Memory B cell (primary cell): ENCODE measurements at regions not wholly inside any gene's neighbourhood (a gene's known extent, or its start where the extent isn't known, plus 50 kb on each side); places are given as distances from the start of the nearest gene placed in this dataset.

ENCODE experiments used
- ATAC-seq: fragments of 150-1000 bp; cut with Tn5 transposase; 2 replicates; pipeline ENCODE4 v1.10.0; 2021; ENCODE audit warnings: low read depth, mild to moderate bottlenecking, moderate library complexity
- DNase-seq, 2 donors: peaks; one replicate each; pipeline ENCODE4 v3.0.0; 2022; ENCODE audit warnings: low spot score in 2 of 2
- H3K27ac Mint-ChIP-seq: one replicate; pipeline ENCODE4 v1.8.0; 2022; ENCODE audit warnings: mild to moderate bottlenecking, moderate library complexity, mixed read lengths
- H3K27me3 Mint-ChIP-seq: one replicate; pipeline ENCODE4 v1.8.0; 2022; ENCODE audit warnings: mixed read lengths
- H3K36me3 Mint-ChIP-seq: one replicate; pipeline ENCODE4 v1.8.0; 2022; ENCODE audit warnings: mild to moderate bottlenecking, mixed read lengths
- H3K4me1 Mint-ChIP-seq: one replicate; pipeline ENCODE4 v1.8.0; 2022; ENCODE audit warnings: mixed read lengths
- H3K4me3 Mint-ChIP-seq: one replicate; pipeline ENCODE4 v1.8.0; 2022; ENCODE audit warnings: mild to moderate bottlenecking, moderate library complexity, mixed read lengths
- H3K9me3 Mint-ChIP-seq: one replicate; pipeline ENCODE4 v1.8.0; 2022; ENCODE audit warnings: mixed read lengths

DNA sequence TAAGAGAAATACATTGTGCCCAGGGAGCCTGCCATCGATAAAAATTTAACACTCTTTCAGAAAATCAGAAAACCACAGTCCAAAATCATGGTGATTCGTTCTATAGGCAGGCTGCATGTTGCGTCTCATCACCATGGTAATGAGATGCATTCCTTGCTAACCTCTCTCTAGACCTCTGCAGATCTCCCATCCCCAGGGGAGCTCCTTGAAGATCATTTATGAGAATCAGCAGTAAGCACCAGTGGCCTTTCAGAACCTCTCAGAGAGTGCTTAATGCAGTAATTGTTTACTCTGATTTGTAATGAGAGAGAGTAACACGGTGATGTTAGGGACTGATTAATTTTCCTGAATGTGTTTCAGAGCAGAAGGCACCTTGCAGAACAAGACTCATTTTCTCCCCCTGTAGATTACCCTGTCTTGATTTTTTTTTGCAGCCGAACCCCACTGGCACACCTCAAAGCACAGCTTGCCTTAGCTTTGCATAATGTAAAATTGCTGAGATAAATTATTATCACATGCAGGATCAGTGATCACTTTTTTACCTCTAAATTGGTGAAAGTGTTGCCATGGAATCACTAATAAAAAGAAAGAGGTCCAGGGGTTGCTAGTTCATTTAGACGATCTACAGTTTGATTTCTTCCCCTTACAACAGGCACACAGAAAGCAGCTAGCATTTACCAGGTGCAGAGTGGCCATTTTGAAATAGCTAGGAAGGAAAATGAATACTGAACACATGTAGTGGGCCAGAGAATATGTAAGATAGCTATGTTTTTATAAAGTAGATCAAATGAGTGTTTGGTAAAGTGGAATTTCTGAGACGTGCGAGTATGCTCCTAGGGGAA lies 98.9 kb upstream of the CHL1 start:
- Mint-ChIP-seq H3K4me1 (no peaks in the 10 kb centered on the region), H3K36me3 (peaks cover 2% of the 10 kb centered on the region), H3K27me3 (no peaks in the 10 kb centered on the region), H3K9me3 (no peaks in the 10 kb centered on the region), H3K27ac (no peak overlapping the region), H3K4me3 (no peak overlapping the region)
- ATAC-seq (no peak), DNase-seq (no peak)

DNA sequence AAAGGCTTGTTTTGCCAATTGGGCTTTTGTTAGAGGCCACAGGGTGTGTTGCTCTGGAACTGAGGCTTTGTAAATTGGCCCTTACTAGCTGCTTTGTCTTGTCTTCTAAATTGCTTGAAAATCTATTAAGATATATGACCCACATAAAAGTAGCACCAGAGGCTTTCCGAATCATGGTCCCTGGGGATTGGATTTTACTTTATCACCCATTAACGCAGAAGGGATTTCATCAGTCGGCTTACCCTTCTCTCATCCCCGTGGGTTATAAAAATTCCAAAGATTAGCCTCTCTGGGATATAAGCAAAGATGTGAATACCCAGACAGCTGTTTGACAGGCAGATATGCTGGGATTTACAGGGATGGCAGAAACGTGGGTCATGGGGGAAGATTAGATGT lies 98.3 kb upstream of the CHL1 start:
- Mint-ChIP-seq H3K4me3 (no peak overlapping the region), H3K36me3 (peaks cover 2% of the 10 kb centered on the region), H3K9me3 (no peaks in the 10 kb centered on the region), H3K27ac (no peak overlapping the region), H3K4me1 (no peaks in the 10 kb centered on the region), H3K27me3 (no peaks in the 10 kb centered on the region)
- DNase-seq (no peak), ATAC-seq (no peak)

DNA sequence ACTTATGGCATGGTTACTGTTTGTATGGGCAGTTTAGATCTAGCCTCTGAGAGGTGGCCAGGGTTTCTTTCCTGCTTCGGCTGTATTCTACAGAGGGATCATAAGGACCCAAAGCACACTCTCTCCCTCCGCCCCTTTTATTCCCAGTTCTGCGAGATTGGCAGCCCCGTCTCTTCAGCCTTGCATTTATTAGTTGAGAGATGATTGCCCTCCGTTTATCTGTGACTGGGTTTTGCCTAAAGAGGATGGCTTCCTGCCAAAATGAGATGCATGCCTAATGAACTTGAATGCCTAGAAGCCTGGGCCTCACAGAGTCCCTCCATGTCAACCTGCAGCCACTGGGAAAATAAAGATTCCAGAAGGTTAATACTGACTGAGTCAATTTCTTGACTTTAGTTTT lies 97.1 kb upstream of the CHL1 start:
- ATAC-seq = no peak
- peaks cover 2% of the 10 kb centered on the region for H3K36me3 Mint-ChIP-seq
- H3K27ac Mint-ChIP-seq = no peak overlapping the region
- DNase-seq = no peak
- H3K9me3 Mint-ChIP-seq = no peaks in the 10 kb centered on the region
- no peaks in the 10 kb centered on the region for H3K27me3 Mint-ChIP-seq
- peaks cover 3% of the 10 kb centered on the region for H3K4me1 Mint-ChIP-seq
- H3K4me3 Mint-ChIP-seq = no peak overlapping the region

DNA sequence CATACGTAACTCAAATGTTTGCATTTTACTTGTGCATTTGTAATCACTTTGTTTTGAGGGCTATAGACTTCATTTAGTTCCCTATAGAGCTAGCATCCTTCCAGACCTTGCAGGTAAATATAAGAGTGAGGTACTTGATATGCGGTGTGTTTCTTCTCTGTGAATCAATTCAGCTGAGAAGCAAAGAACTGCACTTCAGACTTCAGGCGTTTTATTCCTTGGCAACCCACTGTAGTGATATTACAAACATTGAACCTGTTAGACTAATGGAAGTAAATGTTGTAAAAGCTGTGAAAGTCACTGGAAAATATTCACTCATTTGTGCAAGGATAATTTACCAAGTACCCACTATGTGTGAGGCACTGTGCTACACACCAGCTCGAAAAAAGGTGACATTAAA lies 94.1 kb upstream of the CHL1 start:
- DNase-seq (no peak), ATAC-seq (no peak)
- H3K27ac Mint-ChIP-seq = no peak overlapping the region
- no peaks in the 10 kb centered on the region for H3K36me3 Mint-ChIP-seq
- H3K4me1 Mint-ChIP-seq = peaks cover 5% of the 10 kb centered on the region
- H3K27me3 Mint-ChIP-seq = no peaks in the 10 kb centered on the region
- H3K9me3 Mint-ChIP-seq = no peaks in the 10 kb centered on the region
- H3K4me3 Mint-ChIP-seq = no peak overlapping the region

DNA sequence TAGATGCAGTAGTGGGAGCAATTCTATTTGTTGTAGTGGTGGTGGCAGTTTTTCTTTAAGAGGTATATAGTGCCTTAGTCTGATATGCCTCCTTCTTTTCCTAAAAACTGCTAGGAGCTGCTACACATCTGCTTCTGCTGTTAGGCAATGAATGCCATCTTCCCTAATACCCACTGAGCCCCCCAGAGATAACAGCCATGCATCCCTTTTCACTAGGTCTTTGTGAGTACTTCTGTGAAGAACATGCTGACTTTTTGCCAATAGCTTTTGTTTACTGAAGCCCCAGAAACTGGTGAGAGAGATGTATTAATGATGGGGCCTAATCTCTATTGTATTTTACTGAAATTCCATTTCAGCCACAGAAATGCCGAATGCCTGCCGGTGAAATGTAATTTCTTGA lies 92.6 kb upstream of the CHL1 start:
- Mint-ChIP-seq H3K27ac (no peak overlapping the region), H3K9me3 (no peaks in the 10 kb centered on the region), H3K4me1 (peaks cover 5% of the 10 kb centered on the region), H3K27me3 (no peaks in the 10 kb centered on the region), H3K36me3 (no peaks in the 10 kb centered on the region), H3K4me3 (no peak overlapping the region)
- ATAC-seq = no peak
- DNase-seq = no peak

DNA sequence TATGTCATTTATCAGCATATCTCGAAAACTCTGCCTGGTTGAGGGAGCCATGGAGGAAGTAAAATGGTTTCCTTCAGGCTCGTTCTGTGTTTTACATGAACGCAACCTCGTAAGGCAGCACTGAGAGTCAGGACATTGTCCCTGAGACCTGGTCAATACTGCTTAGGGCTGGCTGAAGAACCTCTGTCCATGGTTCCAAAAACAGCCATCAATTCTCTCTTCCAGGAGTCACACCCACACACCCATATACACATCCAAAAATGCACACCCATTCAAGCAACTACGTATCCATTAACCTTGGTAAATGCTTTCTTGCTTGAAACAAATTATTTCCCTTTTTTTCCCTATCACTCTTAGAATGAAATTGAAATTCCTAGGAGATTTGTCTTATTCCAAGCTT lies 91.0 kb upstream of the CHL1 start:
- Mint-ChIP-seq H3K36me3 (no peaks in the 10 kb centered on the region), H3K9me3 (no peaks in the 10 kb centered on the region), H3K27me3 (no peaks in the 10 kb centered on the region), H3K27ac (no peak overlapping the region), H3K4me3 (no peak overlapping the region), H3K4me1 (peaks cover 5% of the 10 kb centered on the region)
- ATAC-seq = no peak
- DNase-seq = no peak

DNA sequence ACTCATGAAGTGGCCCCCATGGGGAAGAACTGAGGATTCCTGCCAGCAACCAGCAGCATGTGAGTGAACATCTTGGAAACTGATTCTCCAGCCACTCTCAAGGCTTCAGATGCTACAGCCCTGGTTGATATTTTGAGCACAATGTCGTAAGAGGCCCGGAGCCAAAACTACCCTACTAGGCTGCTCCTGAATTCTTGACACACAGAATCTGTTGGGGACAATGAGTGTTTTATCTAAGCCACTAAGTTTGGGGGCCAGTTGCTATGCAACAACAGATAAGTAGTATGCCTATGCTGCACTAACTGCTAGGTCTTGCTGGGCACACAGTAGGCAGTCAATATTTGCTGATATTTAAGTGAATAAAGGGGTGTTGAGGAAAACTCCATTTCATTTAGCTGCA lies 89.9 kb upstream of the CHL1 start:
- H3K27me3 Mint-ChIP-seq = no peaks in the 10 kb centered on the region

DNA sequence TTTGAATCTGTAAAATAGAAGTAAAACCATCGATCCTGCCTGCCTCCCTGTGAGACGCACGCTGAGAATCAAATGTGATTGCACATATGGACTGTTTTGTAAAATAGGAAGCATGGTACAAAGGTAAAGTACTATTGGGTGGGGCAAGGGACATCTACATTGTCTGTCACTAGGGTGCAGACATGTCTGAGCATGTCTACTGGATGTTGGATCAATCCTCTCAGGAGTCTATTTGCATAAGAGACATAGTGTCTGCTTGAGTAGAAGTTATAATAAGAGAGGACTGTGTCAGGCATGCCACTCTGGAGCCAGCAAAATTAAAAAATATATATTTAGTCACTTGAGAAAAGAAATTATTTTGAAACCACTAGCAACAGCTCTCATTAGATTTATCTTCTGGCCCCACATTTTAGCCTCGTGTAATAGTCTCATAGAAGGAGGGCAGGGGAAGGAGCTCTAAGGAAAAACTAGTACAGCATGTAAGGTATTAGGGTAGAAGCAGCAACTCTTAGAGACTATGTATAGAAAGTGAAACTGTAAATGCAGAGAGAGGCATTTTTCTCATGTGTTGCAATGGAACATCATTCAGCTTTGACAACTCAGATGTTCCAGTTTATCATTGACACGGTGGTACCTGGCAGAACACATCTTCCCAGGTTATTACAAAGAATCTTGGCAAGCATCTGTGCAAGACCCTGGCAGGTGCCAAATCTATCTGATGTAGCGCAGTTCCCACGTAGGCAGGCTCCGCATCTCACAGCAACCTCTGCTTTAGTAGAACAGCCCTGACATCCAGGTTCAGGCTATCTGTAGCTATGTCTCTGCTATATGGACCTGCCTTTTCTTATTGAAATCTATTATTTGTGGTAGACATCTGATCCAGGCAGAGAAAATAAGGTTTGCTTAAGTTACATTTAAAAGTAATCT lies 85.2 kb upstream of the CHL1 start:
- H3K27me3 Mint-ChIP-seq = peaks cover 7% of the 10 kb centered on the region
- H3K4me3 Mint-ChIP-seq = no peak overlapping the region
- no peak overlapping the region for H3K27ac Mint-ChIP-seq
- ATAC-seq (no peak), DNase-seq (no peak)
- peaks cover 2% of the 10 kb centered on the region for H3K36me3 Mint-ChIP-seq
- peaks cover 3% of the 10 kb centered on the region for H3K9me3 Mint-ChIP-seq
- H3K4me1 Mint-ChIP-seq = peaks cover 7% of the 10 kb centered on the region

More for the DNA sequence above, 89.9 kb upstream of the CHL1 start:
- no peak for DNase-seq
- H3K4me1 Mint-ChIP-seq = peaks cover 7% of the 10 kb centered on the region
- no peaks in the 10 kb centered on the region for H3K9me3 Mint-ChIP-seq
- no peak overlapping the region for H3K27ac Mint-ChIP-seq
- no peaks in the 10 kb centered on the region for H3K36me3 Mint-ChIP-seq
- no peak for ATAC-seq
- no peak overlapping the region for H3K4me3 Mint-ChIP-seq

DNA sequence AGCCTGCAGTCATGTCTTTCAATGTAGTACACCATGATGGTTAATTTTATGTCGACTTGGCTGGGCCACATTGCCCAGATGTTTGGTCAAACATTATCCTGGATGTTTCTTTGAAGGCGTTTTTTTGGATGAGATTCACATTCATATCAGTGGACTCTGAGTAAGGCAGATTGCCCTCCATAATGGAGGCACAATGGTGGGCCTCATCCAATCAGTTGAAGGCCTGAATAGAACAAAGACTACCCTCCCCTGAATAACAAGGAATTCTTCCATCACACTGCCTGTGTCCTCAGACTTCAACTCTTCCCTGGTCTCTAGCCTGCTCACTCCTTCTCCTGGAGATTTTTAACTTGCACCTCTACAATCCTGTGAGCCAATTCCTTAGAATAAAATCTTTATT lies 83.8 kb upstream of the CHL1 start:
- H3K4me1 Mint-ChIP-seq = peaks cover 4% of the 10 kb centered on the region
- H3K27ac Mint-ChIP-seq = no peak overlapping the region
- no peak for ATAC-seq
- peaks cover 7% of the 10 kb centered on the region for H3K27me3 Mint-ChIP-seq
- DNase-seq = no peak
- peaks cover 3% of the 10 kb centered on the region for H3K9me3 Mint-ChIP-seq
- H3K36me3 Mint-ChIP-seq = peaks cover 2% of the 10 kb centered on the region
- H3K4me3 Mint-ChIP-seq = no peak overlapping the region

DNA sequence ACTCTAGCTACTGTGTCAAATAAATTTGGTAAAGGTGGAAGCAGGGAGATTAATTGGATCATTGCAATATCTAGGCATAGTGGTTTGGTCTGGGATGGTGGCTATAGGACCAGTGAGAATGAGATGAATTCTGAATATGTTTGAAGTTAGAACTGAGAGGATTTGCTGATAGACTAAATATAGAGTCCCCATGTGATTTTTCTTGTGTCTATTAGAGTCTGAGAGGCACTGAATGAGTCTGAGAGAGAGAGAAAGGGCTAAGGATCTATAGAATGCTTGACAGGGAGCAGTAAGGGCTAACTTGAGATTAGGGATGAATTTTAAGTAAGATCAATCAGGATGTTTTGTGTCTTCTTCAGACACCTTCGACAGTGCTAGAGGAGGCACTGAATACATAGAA lies 77.9 kb upstream of the CHL1 start:
- DNase-seq (no peak), ATAC-seq (no peak)
- H3K4me1 Mint-ChIP-seq = peaks cover under 1% of the 10 kb centered on the region
- peaks cover under 1% of the 10 kb centered on the region for H3K9me3 Mint-ChIP-seq
- no peak overlapping the region for H3K4me3 Mint-ChIP-seq
- no peak overlapping the region for H3K27ac Mint-ChIP-seq
- H3K36me3 Mint-ChIP-seq = peaks cover under 1% of the 10 kb centered on the region
- peaks cover 2% of the 10 kb centered on the region for H3K27me3 Mint-ChIP-seq

DNA sequence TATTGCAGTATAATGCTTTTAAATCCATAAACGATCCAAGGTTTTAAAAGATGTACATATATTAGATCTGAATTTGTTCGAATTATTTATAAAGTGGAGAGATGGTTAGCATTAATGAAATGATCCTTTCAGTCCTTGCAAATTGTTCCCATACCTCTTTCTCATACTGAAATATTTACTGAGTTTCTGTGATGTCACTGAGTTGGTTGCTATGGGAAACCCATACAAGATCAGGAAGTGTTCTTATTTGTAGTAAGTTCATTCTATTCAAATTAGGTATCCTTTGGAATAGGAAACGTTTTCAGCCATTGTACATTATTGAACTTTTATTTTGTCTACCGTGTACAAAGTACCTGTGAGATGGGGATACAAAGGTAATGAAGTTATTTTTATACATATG lies 73.2 kb upstream of the CHL1 start:
- H3K4me1 Mint-ChIP-seq = peaks cover 9% of the 10 kb centered on the region
- ATAC-seq = no peak
- H3K27ac Mint-ChIP-seq = no peak overlapping the region
- H3K9me3 Mint-ChIP-seq = no peaks in the 10 kb centered on the region
- no peaks in the 10 kb centered on the region for H3K36me3 Mint-ChIP-seq
- H3K4me3 Mint-ChIP-seq = no peak overlapping the region
- H3K27me3 Mint-ChIP-seq = no peaks in the 10 kb centered on the region
- DNase-seq = no peak

DNA sequence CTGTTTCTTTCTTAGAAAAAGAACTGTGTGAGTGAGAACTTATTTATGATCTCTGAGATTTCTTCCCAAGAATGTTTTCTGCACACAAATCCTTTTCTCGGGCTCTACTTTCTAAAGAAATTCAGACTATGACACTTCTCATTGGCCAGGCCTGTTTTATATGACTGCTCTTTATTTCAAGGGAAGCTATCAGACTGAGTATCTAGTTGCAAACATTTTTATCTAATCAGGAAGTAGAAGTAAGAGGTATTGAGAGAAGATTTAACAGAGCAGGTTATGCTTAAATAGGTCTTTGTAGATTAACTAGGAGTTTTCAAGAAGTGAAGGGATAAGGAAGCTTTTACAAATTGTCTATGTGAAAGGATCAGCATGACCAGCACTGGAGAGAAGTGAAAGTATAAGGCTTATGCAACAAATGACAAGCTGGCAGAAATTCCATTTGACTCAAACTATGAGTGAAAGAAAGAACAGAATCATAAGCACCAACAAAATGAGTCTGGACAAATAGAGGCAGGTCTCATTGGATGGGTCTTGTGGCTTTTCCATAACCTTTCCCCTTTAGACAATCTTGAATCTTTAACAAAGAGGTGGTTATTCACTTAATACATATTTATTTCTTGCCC lies 71.9 kb upstream of the CHL1 start:
- no peak overlapping the region for H3K4me3 Mint-ChIP-seq
- H3K27me3 Mint-ChIP-seq = no peaks in the 10 kb centered on the region
- no peaks in the 10 kb centered on the region for H3K36me3 Mint-ChIP-seq
- no peaks in the 10 kb centered on the region for H3K9me3 Mint-ChIP-seq
- peak overlapping the region; percentile 14 for H3K27ac Mint-ChIP-seq
- DNase-seq (no peak), ATAC-seq (no peak)
- peaks cover 9% of the 10 kb centered on the region for H3K4me1 Mint-ChIP-seq

DNA sequence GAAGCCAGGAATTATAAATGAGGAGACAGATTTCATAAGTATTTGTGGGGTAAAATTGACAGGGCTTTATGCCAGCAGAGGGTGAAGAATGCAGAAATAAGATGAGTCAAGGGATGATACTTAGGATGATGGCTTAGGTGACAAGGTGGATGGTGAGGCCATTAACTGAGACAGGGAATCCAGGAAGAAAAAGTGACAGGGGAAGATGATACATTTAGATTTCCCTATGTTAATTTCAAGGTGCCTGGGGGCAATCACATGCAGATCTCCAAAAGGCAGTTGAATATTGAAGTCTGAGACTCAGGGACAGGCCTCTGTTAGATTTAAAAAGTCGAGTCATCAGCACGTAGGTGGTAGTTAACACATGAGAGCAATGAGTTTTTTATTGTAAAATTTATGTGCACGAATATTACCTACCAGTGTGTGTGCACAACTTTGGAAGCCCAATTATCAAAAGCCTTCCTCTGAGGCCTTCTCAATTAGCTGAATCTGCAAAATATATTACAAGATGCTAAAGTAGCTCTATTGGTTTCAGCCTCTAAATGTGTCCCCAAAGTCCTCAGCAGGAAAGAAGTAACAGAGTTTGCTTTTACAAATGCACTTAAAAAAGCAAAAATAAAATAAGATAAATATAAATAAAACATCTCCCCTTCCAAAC lies 67.9 kb upstream of the CHL1 start:
- H3K4me1 Mint-ChIP-seq = peaks cover 9% of the 10 kb centered on the region
- DNase-seq = no peak
- H3K4me3 Mint-ChIP-seq = no peak overlapping the region
- no peaks in the 10 kb centered on the region for H3K36me3 Mint-ChIP-seq
- H3K9me3 Mint-ChIP-seq = no peaks in the 10 kb centered on the region
- H3K27ac Mint-ChIP-seq = no peak overlapping the region
- ATAC-seq = no peak
- H3K27me3 Mint-ChIP-seq = no peaks in the 10 kb centered on the region
